ENCODE measurements at regions not wholly inside any gene's neighbourhood (a gene's known extent, or its start where the extent isn't known, plus 50 kb on each side); places are given as distances from the start of the nearest gene placed in this dataset.

- no peak for DNase-seq (ENCODE audit: low spot score)
These were observed 443.0 kb upstream of the TNP1 start for GRCh38 chr2:217302856-217303255.

GRCh38 chr2:217301142-217301925 is 441.5 kb upstream of the TNP1 start:
- no peak for DNase-seq (ENCODE audit: low spot score)

DNA sequence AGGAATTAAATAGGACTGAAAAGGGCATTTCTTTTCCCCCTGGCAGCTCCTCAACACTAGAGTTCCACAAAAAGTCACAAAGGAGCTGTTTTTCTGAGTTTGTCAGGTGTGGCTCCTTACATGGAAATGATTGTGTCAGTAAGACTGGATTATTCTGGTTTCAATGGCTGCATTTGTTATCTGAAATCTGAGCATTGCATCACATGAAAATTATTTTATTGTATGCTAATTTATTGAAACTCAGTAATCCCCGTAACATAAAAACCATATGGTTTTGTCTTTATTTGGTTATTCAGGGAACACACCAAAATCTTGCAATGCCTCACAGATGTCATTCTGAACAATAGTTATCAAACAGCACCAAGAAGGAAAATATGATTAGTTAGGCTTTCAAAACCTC is 439.7 kb upstream of the TNP1 start:
- no peak for DNase-seq (ENCODE audit: low spot score)

DNA sequence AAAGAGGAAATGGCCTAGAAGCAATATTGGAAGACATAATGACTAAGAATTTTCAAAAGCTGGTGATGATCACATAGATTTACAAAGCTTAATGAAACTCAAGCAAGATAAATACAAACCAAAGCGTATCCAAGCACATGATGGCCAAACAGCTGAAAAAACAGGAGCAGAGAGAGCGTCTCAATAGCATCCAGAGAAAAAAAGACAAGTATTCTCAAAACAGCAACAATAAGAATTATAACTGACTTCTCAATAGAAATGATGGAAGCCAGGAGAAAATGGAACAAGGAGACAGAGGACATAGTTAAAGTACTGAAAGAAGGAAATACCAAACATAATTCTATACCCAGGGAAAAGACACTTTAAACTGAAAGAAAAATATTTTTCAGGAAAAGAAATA is 437.2 kb upstream of the TNP1 start:
- no peak for DNase-seq (ENCODE audit: low spot score)

DNA sequence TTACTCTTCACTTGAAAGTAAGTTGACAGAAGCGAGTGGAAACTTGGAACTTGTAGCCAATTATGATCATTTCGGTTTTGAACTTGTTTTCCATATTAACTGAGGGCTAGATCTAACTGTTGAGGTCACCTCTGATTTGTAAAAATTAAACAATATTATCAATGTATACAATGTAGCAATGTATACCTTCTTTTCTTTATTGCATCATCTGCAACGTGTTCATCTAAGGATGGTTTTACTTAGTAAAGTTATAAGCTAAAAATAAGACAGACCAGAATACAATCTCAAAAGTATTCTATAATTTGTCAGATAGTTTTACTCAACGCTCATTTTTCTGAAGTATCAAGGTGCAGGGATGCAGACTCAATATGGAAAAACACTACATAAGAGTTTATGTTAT is 435.0 kb upstream of the TNP1 start:
- no peak for DNase-seq (ENCODE audit: low spot score)

DNA sequence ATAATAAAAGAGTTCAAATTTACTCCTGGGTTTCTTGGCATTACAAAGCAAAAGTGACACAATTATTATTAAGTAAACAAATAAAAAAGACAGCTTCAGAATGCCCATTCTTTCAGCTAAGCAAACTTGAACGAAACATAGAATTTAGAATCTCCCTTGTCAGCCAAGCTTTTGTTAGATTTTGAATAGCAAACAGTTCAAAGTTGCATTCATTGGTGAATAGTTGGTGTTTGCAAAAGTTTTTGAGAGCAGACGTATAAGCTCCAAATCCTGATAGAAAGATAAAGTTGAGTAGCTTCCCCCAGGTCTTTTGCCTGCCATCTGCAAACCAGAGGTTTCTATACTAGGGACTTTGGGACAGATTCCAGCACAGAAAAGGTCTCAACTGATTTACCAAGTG is 434.3 kb upstream of the TNP1 start:
- DNase-seq (ENCODE audit: low spot score): no peak

- no peak for DNase-seq (ENCODE audit: low spot score)
These were observed 433.7 kb upstream of the TNP1 start for GRCh38 chr2:217293607-217294006.

DNA sequence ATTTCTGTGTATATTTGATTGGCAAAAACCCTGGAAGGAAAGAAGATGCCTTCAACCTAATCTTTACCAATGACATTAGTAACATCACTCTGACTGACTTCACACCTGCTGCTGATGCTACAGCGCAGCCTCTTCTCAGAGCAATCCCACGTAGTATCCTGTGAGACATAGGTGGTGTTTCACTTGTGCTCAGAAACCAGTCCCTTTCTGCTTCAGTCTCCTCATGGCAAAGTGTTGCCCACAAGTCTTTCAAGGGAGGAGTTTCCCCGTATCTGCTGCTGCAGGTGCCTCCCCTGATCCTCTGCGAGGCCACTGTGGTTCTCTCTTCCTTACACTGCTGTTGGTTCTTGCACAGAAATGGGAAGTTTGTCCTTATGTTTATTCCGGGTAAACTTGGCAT is 433.2 kb upstream of the TNP1 start:
- DNase-seq (ENCODE audit: low spot score): no peak

DNA sequence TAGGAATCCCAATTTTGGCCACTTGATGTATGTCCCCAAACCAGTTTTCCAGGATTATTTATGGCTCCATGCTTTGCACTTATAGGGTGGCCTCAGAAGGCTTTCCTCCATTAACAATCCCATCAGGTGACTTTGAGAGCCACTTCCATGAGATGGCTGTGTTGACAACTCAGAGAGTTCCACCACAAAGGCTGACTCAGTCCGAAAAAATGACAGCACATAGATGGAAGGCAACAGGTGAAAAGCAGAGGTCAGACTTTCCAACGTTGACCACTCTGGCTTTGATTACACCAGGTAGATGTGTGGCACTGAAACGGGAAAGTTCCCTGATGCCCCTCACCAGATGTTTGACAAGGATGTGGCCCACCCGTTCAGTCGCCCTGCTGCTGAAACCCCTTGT is 431.4 kb upstream of the TNP1 start:
- peak; percentile 26 for DNase-seq (ENCODE audit: low spot score)

- no peak for DNase-seq (ENCODE audit: low spot score)
These were observed 430.6 kb upstream of the TNP1 start for GRCh38 chr2:217290467-217290866.

GRCh38 chr2:217289907-217290280 is 430.0 kb upstream of the TNP1 start:
- DNase-seq (ENCODE audit: low spot score): peak; percentile 35

GRCh38 chr2:217289177-217289906 is 429.5 kb upstream of the TNP1 start:
- DNase-seq (ENCODE audit: low spot score): no peak

DNA sequence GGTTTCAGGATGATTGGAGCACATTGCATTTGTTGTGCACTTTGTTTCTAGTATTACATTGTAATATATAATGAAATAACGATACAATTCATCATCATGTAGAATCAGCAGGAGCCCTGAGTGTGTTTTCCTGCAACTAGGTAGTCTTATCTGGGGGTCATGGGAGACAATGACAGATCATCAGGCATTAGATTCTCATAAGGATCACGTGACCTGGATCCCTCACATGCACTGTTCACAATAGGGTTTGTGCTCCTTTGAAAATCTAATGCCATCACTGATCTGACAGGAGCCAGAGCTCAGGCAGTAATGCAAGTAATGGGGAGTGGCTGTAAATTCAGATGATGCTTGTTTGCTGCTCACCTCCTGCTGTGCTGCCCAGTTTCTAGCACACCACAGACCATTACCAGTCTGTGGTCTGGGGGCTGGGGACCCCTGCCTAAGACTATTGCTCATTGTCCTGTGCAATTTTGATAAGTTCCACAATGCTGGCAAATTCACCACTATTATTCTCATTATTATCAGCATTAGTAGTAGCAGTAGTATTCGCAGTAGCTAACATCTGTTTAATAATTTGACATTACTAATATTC is 428.7 kb upstream of the TNP1 start:
- no peak for DNase-seq (ENCODE audit: low spot score)

DNA sequence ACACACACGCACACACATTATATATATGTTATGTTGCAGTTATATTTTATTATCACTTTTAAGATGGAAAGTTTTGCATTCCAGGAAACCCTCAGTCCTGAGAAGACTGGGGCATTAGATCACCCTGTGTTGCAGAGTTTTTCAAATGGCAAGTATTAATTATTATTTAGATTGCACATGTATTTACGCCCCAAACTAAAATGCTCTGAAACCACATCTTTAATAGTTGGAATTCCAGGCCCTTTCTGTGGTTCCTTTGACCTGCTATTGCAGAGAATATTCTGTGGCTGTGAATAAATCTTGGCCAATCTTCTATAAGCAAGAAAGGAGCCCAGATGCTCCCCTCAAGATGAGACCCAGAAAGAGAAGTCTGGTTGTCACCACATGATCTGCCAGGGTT is 427.0 kb upstream of the TNP1 start:
- DNase-seq (ENCODE audit: low spot score): peak; percentile 52

DNA sequence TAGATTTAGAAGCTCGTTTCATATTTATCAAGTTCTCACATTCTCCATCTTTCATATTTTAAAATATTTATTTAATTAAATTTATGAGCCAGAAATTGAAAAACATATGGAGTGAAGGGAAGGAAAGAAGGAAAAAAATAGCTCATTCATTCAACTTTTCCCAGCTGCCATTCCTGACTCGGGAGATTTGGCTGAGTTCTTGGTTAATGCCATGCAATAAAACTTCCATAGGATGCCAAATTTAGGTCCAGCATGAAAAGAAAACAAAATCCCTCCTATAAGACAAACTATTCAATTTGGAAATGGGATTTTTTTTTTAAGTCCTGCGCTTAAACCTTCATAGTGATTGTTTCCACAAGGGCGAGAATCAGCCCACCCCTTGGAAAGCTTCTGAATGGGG is 426.1 kb upstream of the TNP1 start:
- no peak for DNase-seq (ENCODE audit: low spot score)

DNA sequence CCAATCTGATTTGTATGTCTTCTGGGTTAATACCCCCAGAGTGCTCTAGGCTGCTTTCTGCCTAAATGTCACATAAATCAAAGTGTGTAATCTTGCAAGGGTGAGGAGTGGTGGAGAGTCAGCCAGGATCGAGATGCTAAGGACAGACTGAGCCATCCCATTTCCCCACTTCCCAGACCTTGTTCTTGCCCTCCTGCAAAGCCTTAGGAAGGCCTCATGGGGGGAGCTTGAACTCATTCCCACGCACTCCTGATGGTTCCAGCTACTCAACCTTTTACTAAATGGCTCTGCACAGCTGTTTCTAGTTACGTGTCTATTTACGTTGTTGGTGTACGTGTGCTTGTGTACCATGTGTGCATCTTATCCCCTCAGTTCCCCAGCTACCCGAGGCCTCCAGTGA is 423.6 kb upstream of the TNP1 start:
- no peak for DNase-seq (ENCODE audit: low spot score)

DNA sequence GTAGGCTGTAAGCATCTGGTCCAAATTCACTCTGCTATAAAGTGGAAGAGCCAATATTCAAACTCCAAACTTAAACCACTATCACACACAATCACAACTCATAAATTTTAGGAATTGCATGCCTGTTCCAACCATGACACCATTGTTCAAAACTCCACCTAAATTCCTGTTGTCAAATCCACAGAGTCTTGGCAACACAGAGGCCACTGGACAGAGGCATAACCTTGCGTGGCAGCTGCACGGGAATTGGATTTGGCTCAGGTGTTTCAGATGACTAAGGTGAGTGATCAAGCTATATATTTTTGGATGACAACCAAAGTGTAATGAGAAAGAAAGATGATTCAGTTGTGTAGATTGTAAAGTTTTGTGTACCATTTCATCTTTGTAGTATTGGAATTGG is 422.7 kb upstream of the TNP1 start:
- peak; percentile 15 for DNase-seq (ENCODE audit: low spot score)

DNA sequence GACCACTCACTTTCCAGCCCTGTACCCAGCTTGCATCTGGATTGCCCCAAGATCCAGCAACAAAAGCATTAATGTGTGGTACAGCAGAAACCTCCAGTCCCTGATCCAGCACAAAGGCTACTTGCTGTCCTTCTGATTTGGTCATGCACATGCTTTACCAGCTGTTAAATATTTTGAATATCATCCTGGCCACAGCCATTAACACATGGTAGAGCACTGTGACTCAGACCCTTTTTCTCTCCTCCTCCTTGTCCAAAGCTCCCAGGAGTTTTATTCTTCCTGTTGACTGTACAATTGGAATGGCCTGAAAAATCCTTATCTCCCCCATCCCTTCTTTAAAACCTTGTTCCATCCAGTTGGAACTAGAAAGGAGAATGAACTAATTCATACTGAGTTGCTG is 419.7 kb upstream of the TNP1 start:
- peak; percentile 93 for DNase-seq (ENCODE audit: low spot score)

DNA sequence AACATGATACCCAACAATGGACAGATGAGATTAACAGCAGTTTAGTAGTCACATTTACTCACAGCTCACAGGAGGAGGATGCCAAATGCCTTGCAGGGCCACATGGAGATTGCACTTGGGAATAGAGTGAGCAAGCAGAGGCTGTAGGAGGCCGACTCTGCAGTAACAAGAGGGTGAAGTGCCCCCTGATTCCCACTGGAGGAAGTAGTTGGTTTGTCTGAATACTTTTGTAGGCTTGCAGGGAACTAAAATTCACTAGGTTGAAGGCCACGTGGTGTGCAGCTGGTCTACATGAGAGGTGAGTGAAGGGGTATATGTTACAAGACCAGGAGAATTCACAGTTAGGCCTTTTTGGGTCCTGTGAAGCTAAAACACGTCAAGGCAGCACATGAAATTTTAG is 419.3 kb upstream of the TNP1 start:
- DNase-seq (ENCODE audit: low spot score): no peak

GRCh38 chr2:217277646-217278398 is 418.0 kb upstream of the TNP1 start:
- peak; percentile 99 for DNase-seq (ENCODE audit: low spot score)

DNA sequence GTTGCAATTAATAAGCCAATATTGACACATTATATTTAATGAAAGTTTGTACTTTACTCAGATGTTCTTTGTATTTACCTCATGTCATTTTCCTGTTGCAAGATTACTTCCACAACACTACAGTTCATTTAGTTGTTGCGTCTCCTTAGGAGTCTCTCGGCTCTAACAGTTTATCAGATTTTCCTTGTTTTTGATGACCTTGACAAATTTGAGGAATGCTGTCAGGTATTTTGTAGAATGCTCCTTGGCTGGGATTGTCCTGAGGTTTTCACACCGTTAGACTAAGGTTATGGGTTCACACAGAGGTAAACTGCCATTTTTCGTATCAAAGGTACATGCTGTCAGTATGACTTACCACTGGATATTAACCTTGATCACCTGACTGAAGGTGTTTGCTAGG is 416.6 kb upstream of the TNP1 start:
- no peak for DNase-seq (ENCODE audit: low spot score)

- no peak for DNase-seq (ENCODE audit: low spot score)
These were observed 415.2 kb upstream of the TNP1 start for GRCh38 chr2:217275091-217275490.

Measured in A172 (cell line).